ENCODE measurements at regions not wholly inside any gene's neighbourhood (a gene's known extent, or its start where the extent isn't known, plus 50 kb on each side); places are given as distances from the start of the nearest gene placed in this dataset.

- TF ChIP-seq, protein P1, sequence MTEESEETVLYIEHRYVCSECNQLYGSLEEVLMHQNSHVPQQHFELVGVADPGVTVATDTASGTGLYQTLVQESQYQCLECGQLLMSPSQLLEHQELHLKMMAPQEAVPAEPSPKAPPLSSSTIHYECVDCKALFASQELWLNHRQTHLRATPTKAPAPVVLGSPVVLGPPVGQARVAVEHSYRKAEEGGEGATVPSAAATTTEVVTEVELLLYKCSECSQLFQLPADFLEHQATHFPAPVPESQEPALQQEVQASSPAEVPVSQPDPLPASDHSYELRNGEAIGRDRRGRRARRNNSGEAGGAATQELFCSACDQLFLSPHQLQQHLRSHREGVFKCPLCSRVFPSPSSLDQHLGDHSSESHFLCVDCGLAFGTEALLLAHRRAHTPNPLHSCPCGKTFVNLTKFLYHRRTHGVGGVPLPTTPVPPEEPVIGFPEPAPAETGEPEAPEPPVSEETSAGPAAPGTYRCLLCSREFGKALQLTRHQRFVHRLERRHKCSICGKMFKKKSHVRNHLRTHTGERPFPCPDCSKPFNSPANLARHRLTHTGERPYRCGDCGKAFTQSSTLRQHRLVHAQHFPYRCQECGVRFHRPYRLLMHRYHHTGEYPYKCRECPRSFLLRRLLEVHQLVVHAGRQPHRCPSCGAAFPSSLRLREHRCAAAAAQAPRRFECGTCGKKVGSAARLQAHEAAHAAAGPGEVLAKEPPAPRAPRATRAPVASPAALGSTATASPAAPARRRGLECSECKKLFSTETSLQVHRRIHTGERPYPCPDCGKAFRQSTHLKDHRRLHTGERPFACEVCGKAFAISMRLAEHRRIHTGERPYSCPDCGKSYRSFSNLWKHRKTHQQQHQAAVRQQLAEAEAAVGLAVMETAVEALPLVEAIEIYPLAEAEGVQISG (CRISPR knock-in tag; IDR thresholded peaks at IDR 0.05): peak; percentile 38; the same call in 1 of the 2 replicates
- TF ChIP-seq RARA (CRISPR knock-in tag; IDR thresholded peaks at IDR 0.05) (peak; percentile 36; the same call in 1 of the 2 replicates), ZNF10 (CRISPR knock-in tag; IDR thresholded peaks at IDR 0.05; ENCODE audit: borderline replicate concordance, low read depth) (0 out of 2 replicates have a peak, but pooled peaks have one; percentile 53), ZNF891 (CRISPR knock-in tag; IDR thresholded peaks at IDR 0.05) (0 out of 2 replicates have a peak, but pooled peaks have one; percentile 33), ZNF792 (CRISPR knock-in tag; IDR thresholded peaks at IDR 0.05) (peak; percentile 43; the same call in 1 of the 2 replicates), ZFX (CRISPR knock-in tag; IDR thresholded peaks at IDR 0.05; ENCODE audit: low read depth) (0 out of 2 replicates have a peak, but pooled peaks have one; percentile 25), GATAD1 (CRISPR knock-in tag; IDR thresholded peaks at IDR 0.05) (0 out of 2 replicates have a peak, but pooled peaks have one; percentile 22)
- TF ChIP-seq, protein P2, sequence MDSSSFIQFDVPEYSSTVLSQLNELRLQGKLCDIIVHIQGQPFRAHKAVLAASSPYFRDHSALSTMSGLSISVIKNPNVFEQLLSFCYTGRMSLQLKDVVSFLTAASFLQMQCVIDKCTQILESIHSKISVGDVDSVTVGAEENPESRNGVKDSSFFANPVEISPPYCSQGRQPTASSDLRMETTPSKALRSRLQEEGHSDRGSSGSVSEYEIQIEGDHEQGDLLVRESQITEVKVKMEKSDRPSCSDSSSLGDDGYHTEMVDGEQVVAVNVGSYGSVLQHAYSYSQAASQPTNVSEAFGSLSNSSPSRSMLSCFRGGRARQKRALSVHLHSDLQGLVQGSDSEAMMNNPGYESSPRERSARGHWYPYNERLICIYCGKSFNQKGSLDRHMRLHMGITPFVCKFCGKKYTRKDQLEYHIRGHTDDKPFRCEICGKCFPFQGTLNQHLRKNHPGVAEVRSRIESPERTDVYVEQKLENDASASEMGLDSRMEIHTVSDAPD (CRISPR knock-in tag; IDR thresholded peaks at IDR 0.05): peak; percentile 48; the same call in 1 of the 2 replicates
- TF ChIP-seq, protein P3, sequence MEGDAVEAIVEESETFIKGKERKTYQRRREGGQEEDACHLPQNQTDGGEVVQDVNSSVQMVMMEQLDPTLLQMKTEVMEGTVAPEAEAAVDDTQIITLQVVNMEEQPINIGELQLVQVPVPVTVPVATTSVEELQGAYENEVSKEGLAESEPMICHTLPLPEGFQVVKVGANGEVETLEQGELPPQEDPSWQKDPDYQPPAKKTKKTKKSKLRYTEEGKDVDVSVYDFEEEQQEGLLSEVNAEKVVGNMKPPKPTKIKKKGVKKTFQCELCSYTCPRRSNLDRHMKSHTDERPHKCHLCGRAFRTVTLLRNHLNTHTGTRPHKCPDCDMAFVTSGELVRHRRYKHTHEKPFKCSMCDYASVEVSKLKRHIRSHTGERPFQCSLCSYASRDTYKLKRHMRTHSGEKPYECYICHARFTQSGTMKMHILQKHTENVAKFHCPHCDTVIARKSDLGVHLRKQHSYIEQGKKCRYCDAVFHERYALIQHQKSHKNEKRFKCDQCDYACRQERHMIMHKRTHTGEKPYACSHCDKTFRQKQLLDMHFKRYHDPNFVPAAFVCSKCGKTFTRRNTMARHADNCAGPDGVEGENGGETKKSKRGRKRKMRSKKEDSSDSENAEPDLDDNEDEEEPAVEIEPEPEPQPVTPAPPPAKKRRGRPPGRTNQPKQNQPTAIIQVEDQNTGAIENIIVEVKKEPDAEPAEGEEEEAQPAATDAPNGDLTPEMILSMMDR (CRISPR knock-in tag; IDR thresholded peaks at IDR 0.05): peak; percentile 68
These were observed 453.5 kb downstream of the PREX1 start (continued) for GRCh38 chr20:48374031-48374907.
